MCF 10A (cell line): ENCODE measurements at regions not wholly inside any gene's neighbourhood (a gene's known extent, or its start where the extent isn't known, plus 50 kb on each side); places are given as distances from the start of the nearest gene placed in this dataset.

Experiments
- BruUV-seq: library from RNA; stranded (reverse); fragments of 400-500 nt; replicated peaks from 2 replicates; lab custom pipeline; 2021; lab: Mats Ljungman, UMichigan
- CTCF ChIA-PET: fragments of 300-600 bp; sonication (Branson Sonifier 250); formaldehyde crosslinking; extraction: SDS; loops from one replicate; lab custom pipeline; 2021; ENCODE audit warnings: antibody characterized with exemption, inconsistent platforms; lab: Yijun Ruan, JAX
- POLR2A ChIA-PET: fragments of 300-600, 350-650 bp; sonication (Branson Sonifier 250); formaldehyde crosslinking; extraction: SDS; loops from one replicate; lab custom pipeline; 2020; ENCODE audit warnings: antibody characterized with exemption, inconsistent platforms; lab: Yijun Ruan, JAX
- DNase-seq: peaks from one replicate; pipeline ENCODE4 v3.0.0-alpha.2; 2018; ENCODE audit not compliant: unreplicated experiment
- H3K27ac Mint-ChIP-seq: one replicate; pipeline ENCODE4 v1.8.0; 2022; ENCODE audit warnings: mild to moderate bottlenecking, low read depth, mixed read lengths; ENCODE audit not compliant: unreplicated experiment
- H3K27me3 Mint-ChIP-seq: one replicate; pipeline ENCODE4 v1.8.0; 2022; ENCODE audit warnings: mixed read lengths; ENCODE audit not compliant: insufficient read depth, unreplicated experiment
- H3K36me3 Mint-ChIP-seq: one replicate; pipeline ENCODE4 v1.8.0; 2022; ENCODE audit warnings: mild to moderate bottlenecking, moderate library complexity, mixed read lengths; ENCODE audit not compliant: insufficient read depth, unreplicated experiment
- H3K4me1 Mint-ChIP-seq: one replicate; pipeline ENCODE4 v1.8.0; 2022; ENCODE audit warnings: mixed read lengths; ENCODE audit not compliant: insufficient read depth, unreplicated experiment
- H3K4me3 Mint-ChIP-seq: one replicate; pipeline ENCODE4 v1.8.0; 2022; ENCODE audit warnings: mild to moderate bottlenecking, moderate library complexity, mixed read lengths; ENCODE audit not compliant: unreplicated experiment
- H3K9me3 Mint-ChIP-seq: one replicate; pipeline ENCODE4 v1.8.0; 2022; ENCODE audit warnings: mixed read lengths; ENCODE audit not compliant: unreplicated experiment
- CTCF ChIP-seq: fragments of 200-600 bp; IDR thresholded peaks from one replicate; pipeline ENCODE4 v1.8.0; 2022; ENCODE audit warnings: antibody characterized with exemption, mild to moderate bottlenecking; ENCODE audit not compliant: unreplicated experiment
- intact Hi-C: fragments of 100-400 bp; cut with micrococcal nuclease; formaldehyde crosslinking; loops from 2 replicates; pipeline ENCODE4 v1.14.1; 2022

- CTCF ChIA-PET = interaction anchor here (0.7 to 0.9 kb wide), 2 partner anchors 8 to 1545 kb away, joined by 3 read pairs; no protein-coding TSS in a partner anchor
- peaks cover 12% of the 10 kb centered on the region for H3K9me3 Mint-ChIP-seq
- no TSS peak for BruUV-seq
- no peak for DNase-seq
- POLR2A ChIA-PET = no interaction called here
- no peaks in the 10 kb centered on the region for H3K36me3 Mint-ChIP-seq
- intact Hi-C loops = no loop called here
- no peak overlapping the region for H3K27ac Mint-ChIP-seq
- H3K4me1 Mint-ChIP-seq = no peaks in the 10 kb centered on the region
- TF ChIP-seq CTCF = no peak
- no peaks in the 10 kb centered on the region for H3K27me3 Mint-ChIP-seq
- no peak overlapping the region for H3K4me3 Mint-ChIP-seq
Observed at GRCh38 chr4:133014473-133015135, 134.5 kb upstream of the PCDH10 start.

- H3K27ac Mint-ChIP-seq = no peak overlapping the region
- TF ChIP-seq CTCF = no peak
- BruUV-seq = no TSS peak
Observed at GRCh38 chr4:133045288-133045687, 103.8 kb upstream of the PCDH10 start.

GRCh38 chr4:133046156-133046555 lies 102.9 kb upstream of the PCDH10 start:
- DNase-seq = no peak
- no peak for TF ChIP-seq CTCF
- H3K9me3 Mint-ChIP-seq = no peaks in the 10 kb centered on the region
- H3K4me1 Mint-ChIP-seq = no peaks in the 10 kb centered on the region
- H3K27me3 Mint-ChIP-seq = no peaks in the 10 kb centered on the region
- intact Hi-C loops = no loop called here
- ChIA-PET CTCF (no interaction called here), POLR2A (no interaction called here)
- H3K27ac Mint-ChIP-seq = no peak overlapping the region
- no peak overlapping the region for H3K4me3 Mint-ChIP-seq
- H3K36me3 Mint-ChIP-seq = no peaks in the 10 kb centered on the region
- BruUV-seq = no TSS peak

More at GRCh38 chr4:133045288-133045687, 103.8 kb upstream of the PCDH10 start:
- CTCF ChIA-PET = interaction anchor here (0.6 kb wide), 1 partner anchor 289 kb away, joined by 3 read pairs; no protein-coding TSS in a partner anchor
- no peaks in the 10 kb centered on the region for H3K36me3 Mint-ChIP-seq
- H3K27me3 Mint-ChIP-seq = no peaks in the 10 kb centered on the region
- H3K4me1 Mint-ChIP-seq = no peaks in the 10 kb centered on the region
- no peak for DNase-seq
- H3K9me3 Mint-ChIP-seq = no peaks in the 10 kb centered on the region
- POLR2A ChIA-PET = no interaction called here
- no peak overlapping the region for H3K4me3 Mint-ChIP-seq
- intact Hi-C loops = no loop called here

GRCh38 chr4:133058701-133059100 lies 90.4 kb upstream of the PCDH10 start:
- H3K36me3 Mint-ChIP-seq = no peaks in the 10 kb centered on the region

More at GRCh38 chr4:133058701-133059100, 90.4 kb upstream of the PCDH10 start:
- intact Hi-C loops = no loop called here
- CTCF ChIA-PET = no interaction called here
- DNase-seq = no peak
- BruUV-seq = no TSS peak
- Mint-ChIP-seq H3K4me1 (no peaks in the 10 kb centered on the region), H3K9me3 (no peaks in the 10 kb centered on the region), H3K4me3 (no peak overlapping the region), H3K27me3 (no peaks in the 10 kb centered on the region), H3K27ac (no peak overlapping the region)
- POLR2A ChIA-PET = no interaction called here
- TF ChIP-seq CTCF = no peak
